Gastrocnemius medialis (tissue), 4 donors: ENCODE measurements at regions not wholly inside any gene's neighbourhood (a gene's known extent, or its start where the extent isn't known, plus 50 kb on each side); places are given as distances from the start of the nearest gene placed in this dataset.

Source experiments
- ATAC-seq, 2 donors: fragments of 150-250 bp; one replicate each; pipeline ENCODE4 v1.9.1; 2016
- DNase-seq, 2 donors: peaks; one replicate each; pipeline ENCODE4 v3.0.0-alpha.2; 2019
- H3K27ac ChIP-seq, 4 donors: fragments of 200-600 bp; sonication (generic); 1 replicate in 1 of 4; 2 replicates in 3 of 4; pipeline ENCODE4 v1.5.1; 2016 to 2018; ENCODE audit warnings: mild to moderate bottlenecking in 2 of 4, moderate library complexity in 1 of 4
- H3K27me3 ChIP-seq, 3 donors: fragments of 200-600 bp; sonication (generic) in 2 of 3; 1 replicate in 1 of 3; 2 replicates in 2 of 3; pipeline versions ENCODE4 v1.5.1 to v1.6.0; 2016 to 2019; ENCODE audit warnings: mild to moderate bottlenecking in 1 of 3, moderate library complexity in 1 of 3
- H3K36me3 ChIP-seq, 2 donors: fragments of 200-600 bp; sonication (generic) in 1 of 2; one replicate each; pipeline ENCODE4 v1.5.1; 2017 to 2018
- H3K4me1 ChIP-seq, 2 donors: fragments of 200-600 bp; sonication (generic) in 1 of 2; one replicate each; pipeline ENCODE4 v1.5.1; 2016 to 2017; ENCODE audit warnings: mild to moderate bottlenecking in 2 of 2
- H3K4me3 ChIP-seq, 4 donors: fragments of 200-600 bp; sonication (generic) in 3 of 4; 1 replicate in 1 of 4; 2 replicates in 3 of 4; pipeline ENCODE4 v1.5.1; 2016 to 2019; ENCODE audit warnings: mild to moderate bottlenecking in 2 of 4
- H3K9me3 ChIP-seq, 3 donors: fragments of 200-600 bp; sonication (generic) in 2 of 3; 1 replicate in 1 of 3; 2 replicates in 2 of 3; pipeline ENCODE4 v1.5.1; 2016 to 2019
- CTCF ChIP-seq, 5 experiments: fragments of 450-650 bp in 3 of 5; fragments of 200-600 bp in 2 of 5; sonication (generic) in 2 of 5; IDR thresholded peaks in 4 of 5; conservative IDR thresholded peaks in 1 of 5; 1 replicate in 4 of 5; 2 replicates in 1 of 5; pipeline ENCODE4 v1.5.1; 2016 to 2019; ENCODE audit warnings: antibody characterized with exemption in 5 of 5, mild to moderate bottlenecking in 3 of 5, moderate library complexity in 3 of 5
- POLR2A ChIP-seq, 2 donors: fragments of 450-650 bp; IDR thresholded peaks; one replicate each; pipeline ENCODE4 v1.6.1; 2017; ENCODE audit warnings: antibody characterized with exemption in 2 of 2, mild to moderate bottlenecking in 2 of 2, moderate library complexity in 2 of 2
- in situ Hi-C, 4 donors: fragments of 200-750 bp; cut with MboI; loops; one replicate each; pipeline versions ENCODE4 v1.15.0 to v1.8.0; 2017; ENCODE audit warnings: low sequenced_read_pairs in 4 of 4
- intact Hi-C: fragments of 100-400 bp; cut with DNase I; formaldehyde crosslinking; loops from one replicate; pipeline ENCODE4 v1.15.1; 2023; ENCODE audit warnings: low total_unique reads

GRCh38 chr1:60913039-60913438 lies 169.3 kb upstream of the NFIA start:
- Histone ChIP-seq H3K4me3 (no peak overlapping the region), H3K9me3 (no peaks in the 10 kb centered on the region), H3K4me1 (peaks cover 12 to 14% of the 10 kb centered on the region in 2 donors), H3K27me3 (no peaks in the 10 kb centered on the region), H3K36me3 (no peaks in the 10 kb centered on the region), H3K27ac (no peak overlapping the region)
- DNase-seq (no peak), ATAC-seq (no peak)
- intact Hi-C loops (no loop called here), in situ Hi-C loops (no loop called here)
- no peak for TF ChIP-seq POLR2A (IDR thresholded peaks at IDR 0.05)
- TF ChIP-seq CTCF (IDR thresholded peaks at IDR 0.05 in 4 of 5, conservative IDR thresholded peaks at IDR 0.05 in 1 of 5) = no peak

- intact Hi-C loops = no loop called here
- Histone ChIP-seq H3K4me1 (peaks cover 12 to 15% of the 10 kb centered on the region in 2 donors), H3K36me3 (no peaks in the 10 kb centered on the region), H3K27ac (peak overlapping the region; percentile 1 to 47 (median 36)), H3K9me3 (no peaks in the 10 kb centered on the region), H3K27me3 (no peaks in the 10 kb centered on the region), H3K4me3 (no peak overlapping the region)
- no peak for TF ChIP-seq POLR2A (IDR thresholded peaks at IDR 0.05)
- no peak for TF ChIP-seq CTCF (IDR thresholded peaks at IDR 0.05 in 4 of 5, conservative IDR thresholded peaks at IDR 0.05 in 1 of 5)
- peak; percentile 77 for DNase-seq
- ATAC-seq = peak; percentile 94 to 96
- in situ Hi-C loops = no loop called here
These were observed 170.2 kb upstream of the NFIA start for GRCh38 chr1:60911966-60912697.

DNA sequence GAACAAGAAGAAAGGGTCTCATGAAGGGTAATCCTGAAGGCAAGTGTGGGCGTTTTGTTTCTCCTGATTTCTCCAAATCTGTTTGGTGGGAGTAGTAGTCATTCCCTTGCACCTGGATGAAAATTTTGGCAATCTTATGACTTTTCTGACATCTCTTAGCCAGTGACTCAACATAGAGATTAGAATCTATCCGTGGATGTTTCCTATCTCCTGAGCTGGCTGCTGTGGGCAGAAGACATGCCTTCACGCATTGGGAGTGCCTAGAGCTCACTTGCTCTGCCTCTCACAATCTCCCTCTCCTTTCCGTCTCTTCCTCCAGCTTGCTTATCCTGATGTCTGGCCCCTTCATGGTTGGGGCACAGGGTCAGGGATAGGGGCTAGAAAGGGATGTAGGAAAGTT lies 174.2 kb upstream of the NFIA start:
- DNase-seq (no peak), ATAC-seq (no peak)
- H3K9me3 ChIP-seq = no peaks in the 10 kb centered on the region
- no peak overlapping the region for H3K4me3 ChIP-seq
- H3K27ac ChIP-seq = no peak overlapping the region
- no peaks in the 10 kb centered on the region for H3K27me3 ChIP-seq
- no peaks in the 10 kb centered on the region for H3K36me3 ChIP-seq
- TF ChIP-seq POLR2A (IDR thresholded peaks at IDR 0.05) (no peak), CTCF (IDR thresholded peaks at IDR 0.05 in 4 of 5, conservative IDR thresholded peaks at IDR 0.05 in 1 of 5) (no peak)
- in situ Hi-C loops = no loop called here
- intact Hi-C loops = no loop called here
- H3K4me1 ChIP-seq = peaks cover 40 to 51% of the 10 kb centered on the region in 2 donors

DNA sequence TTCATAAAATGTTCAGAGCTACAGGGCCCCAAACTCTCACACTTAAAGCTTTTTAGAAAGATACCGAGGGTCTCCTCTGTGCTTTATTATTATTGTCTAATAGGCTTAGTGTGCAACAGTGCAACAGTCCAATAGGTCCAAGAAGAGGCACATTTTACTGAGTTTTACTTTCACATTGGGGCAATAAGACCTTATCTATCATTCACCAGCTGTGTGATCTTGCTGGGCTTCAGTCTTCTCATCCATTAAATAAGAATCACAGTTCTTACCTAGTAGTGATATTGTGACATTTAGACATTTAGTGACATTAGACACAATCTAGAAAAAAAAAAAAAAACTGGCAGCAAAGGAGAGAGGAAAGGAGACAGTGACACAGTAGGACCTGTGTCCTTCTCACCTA lies 175.8 kb upstream of the NFIA start:
- no peaks in the 10 kb centered on the region for H3K9me3 ChIP-seq
- no peaks in the 10 kb centered on the region for H3K27me3 ChIP-seq
- in situ Hi-C loops (no loop called here), intact Hi-C loops (no loop called here)
- peaks cover 43 to 54% of the 10 kb centered on the region in 2 donors for H3K4me1 ChIP-seq
- peak overlapping the region in 1 of 4 donors; percentile 88 for H3K27ac ChIP-seq
- no peak overlapping the region for H3K4me3 ChIP-seq
- TF ChIP-seq POLR2A (IDR thresholded peaks at IDR 0.05) (no peak), CTCF (IDR thresholded peaks at IDR 0.05 in 4 of 5, conservative IDR thresholded peaks at IDR 0.05 in 1 of 5) (no peak)
- DNase-seq (no peak), ATAC-seq (no peak)
- no peaks in the 10 kb centered on the region for H3K36me3 ChIP-seq

DNA sequence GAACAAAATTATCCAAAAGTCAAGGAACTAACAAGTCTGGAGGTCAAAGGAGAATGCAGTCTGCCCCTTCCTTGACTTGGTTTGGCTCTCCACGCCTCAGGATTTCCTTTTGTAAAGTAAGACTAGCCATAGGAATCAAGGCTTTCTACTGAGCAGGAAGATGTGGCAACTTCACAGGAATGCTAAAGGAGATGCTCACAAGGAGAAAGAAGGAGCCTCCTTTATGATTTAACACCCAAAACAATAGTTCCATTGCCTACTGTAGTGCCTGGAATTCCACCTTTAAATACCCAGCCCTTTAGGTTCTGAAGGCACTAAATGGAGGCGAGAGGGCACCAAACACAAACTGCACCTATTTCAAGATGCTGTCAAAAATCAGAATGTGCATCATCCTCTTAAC lies 176.3 kb upstream of the NFIA start:
- Histone ChIP-seq H3K27me3 (no peaks in the 10 kb centered on the region), H3K4me1 (peaks cover 42 to 51% of the 10 kb centered on the region in 2 donors), H3K36me3 (no peaks in the 10 kb centered on the region), H3K4me3 (no peak overlapping the region), H3K27ac (peak overlapping the region; percentile 87 to 90 (median 88)), H3K9me3 (no peaks in the 10 kb centered on the region)
- ATAC-seq = no peak
- no peak for TF ChIP-seq CTCF (IDR thresholded peaks at IDR 0.05 in 4 of 5, conservative IDR thresholded peaks at IDR 0.05 in 1 of 5)
- TF ChIP-seq POLR2A (IDR thresholded peaks at IDR 0.05) = no peak
- DNase-seq = no peak
- in situ Hi-C loops (no loop called here), intact Hi-C loops (no loop called here)
